Stomach (tissue), 4 donors: ENCODE measurements at regions not wholly inside any gene's neighbourhood (a gene's known extent, or its start where the extent isn't known, plus 50 kb on each side); places are given as distances from the start of the nearest gene placed in this dataset.

Source experiments
- CTCF ChIP-seq, 7 experiments: fragments of 450-650 bp in 4 of 7; fragments of 200-600 bp in 3 of 7; sonication (generic) in 3 of 7; IDR thresholded peaks; one replicate each; pipeline ENCODE4 v1.5.1; 2016 to 2019; ENCODE audit warnings: antibody characterized with exemption in 7 of 7, control low read depth in 2 of 7, mild to moderate bottlenecking in 1 of 7
- POLR2A ChIP-seq, 4 donors: fragments of 450-650 bp; IDR thresholded peaks; one replicate each; pipeline ENCODE4 v1.6.1; 2016; ENCODE audit warnings: antibody characterized with exemption in 4 of 4, control low read depth in 2 of 4, mild to moderate bottlenecking in 1 of 4, moderate library complexity in 1 of 4

- TF ChIP-seq POLR2A (IDR thresholded peaks at IDR 0.05) (no peak), CTCF (IDR thresholded peaks at IDR 0.05) (no peak)
These were observed 569.0 kb upstream of the ADGRL2 start for GRCh38 chr1:81231729-81232038.
